ENCODE measurements at regions not wholly inside any gene's neighbourhood (a gene's known extent, or its start where the extent isn't known, plus 50 kb on each side); places are given as distances from the start of the nearest gene placed in this dataset.

GRCh38 chr22:48952256-48953102 is 875.2 kb downstream of the BRD1 start:
- Mint-ChIP-seq H3K27me3 (ENCODE audit: low read depth) (no peaks in the 10 kb centered on the region), H3K27ac (ENCODE audit: unreplicated experiment) (peak overlapping the region; percentile 12), H3K9me3 (peaks cover 3% of the 10 kb centered on the region), H3K36me3 (ENCODE audit: low read depth) (no peaks in the 10 kb centered on the region), H3K4me3 (no peak overlapping the region), H3K4me1 (no peaks in the 10 kb centered on the region)
- no peak for DNase-seq (ENCODE audit: low read depth, low spot score)
- TF ChIP-seq, protein P1, sequence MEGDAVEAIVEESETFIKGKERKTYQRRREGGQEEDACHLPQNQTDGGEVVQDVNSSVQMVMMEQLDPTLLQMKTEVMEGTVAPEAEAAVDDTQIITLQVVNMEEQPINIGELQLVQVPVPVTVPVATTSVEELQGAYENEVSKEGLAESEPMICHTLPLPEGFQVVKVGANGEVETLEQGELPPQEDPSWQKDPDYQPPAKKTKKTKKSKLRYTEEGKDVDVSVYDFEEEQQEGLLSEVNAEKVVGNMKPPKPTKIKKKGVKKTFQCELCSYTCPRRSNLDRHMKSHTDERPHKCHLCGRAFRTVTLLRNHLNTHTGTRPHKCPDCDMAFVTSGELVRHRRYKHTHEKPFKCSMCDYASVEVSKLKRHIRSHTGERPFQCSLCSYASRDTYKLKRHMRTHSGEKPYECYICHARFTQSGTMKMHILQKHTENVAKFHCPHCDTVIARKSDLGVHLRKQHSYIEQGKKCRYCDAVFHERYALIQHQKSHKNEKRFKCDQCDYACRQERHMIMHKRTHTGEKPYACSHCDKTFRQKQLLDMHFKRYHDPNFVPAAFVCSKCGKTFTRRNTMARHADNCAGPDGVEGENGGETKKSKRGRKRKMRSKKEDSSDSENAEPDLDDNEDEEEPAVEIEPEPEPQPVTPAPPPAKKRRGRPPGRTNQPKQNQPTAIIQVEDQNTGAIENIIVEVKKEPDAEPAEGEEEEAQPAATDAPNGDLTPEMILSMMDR (conservative IDR thresholded peaks at IDR 0.05) = no peak

DNA sequence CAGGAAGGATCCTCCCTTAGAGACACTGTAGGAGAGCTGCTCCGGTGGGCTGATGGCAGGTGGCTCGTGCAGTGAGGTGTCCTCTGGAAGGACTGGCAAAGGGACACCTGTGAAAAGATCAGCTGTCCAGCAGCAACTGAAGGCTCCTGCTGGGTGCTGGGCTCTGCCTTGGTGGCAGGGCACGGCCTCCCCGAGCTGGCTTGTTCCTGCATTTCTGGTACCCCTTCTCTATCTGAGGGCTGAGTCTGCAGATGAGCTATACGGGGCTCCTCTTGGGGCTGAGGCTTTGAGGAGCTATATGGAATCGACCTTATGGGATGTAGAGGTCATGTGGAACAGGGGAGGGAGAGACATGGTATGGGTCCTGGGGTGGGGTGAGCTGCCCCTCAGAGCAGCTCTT is 875.8 kb downstream of the BRD1 start:
- no peaks in the 10 kb centered on the region for H3K36me3 Mint-ChIP-seq (ENCODE audit: low read depth)
- H3K4me1 Mint-ChIP-seq = no peaks in the 10 kb centered on the region
- DNase-seq (ENCODE audit: low read depth, low spot score) = no peak
- peaks cover 1% of the 10 kb centered on the region for H3K9me3 Mint-ChIP-seq
- peak overlapping the region; percentile 6 for H3K27ac Mint-ChIP-seq (ENCODE audit: unreplicated experiment)
- TF ChIP-seq, protein P1 (conservative IDR thresholded peaks at IDR 0.05) = no peak
- H3K27me3 Mint-ChIP-seq (ENCODE audit: low read depth) = no peaks in the 10 kb centered on the region
- H3K4me3 Mint-ChIP-seq = no peak overlapping the region

DNA sequence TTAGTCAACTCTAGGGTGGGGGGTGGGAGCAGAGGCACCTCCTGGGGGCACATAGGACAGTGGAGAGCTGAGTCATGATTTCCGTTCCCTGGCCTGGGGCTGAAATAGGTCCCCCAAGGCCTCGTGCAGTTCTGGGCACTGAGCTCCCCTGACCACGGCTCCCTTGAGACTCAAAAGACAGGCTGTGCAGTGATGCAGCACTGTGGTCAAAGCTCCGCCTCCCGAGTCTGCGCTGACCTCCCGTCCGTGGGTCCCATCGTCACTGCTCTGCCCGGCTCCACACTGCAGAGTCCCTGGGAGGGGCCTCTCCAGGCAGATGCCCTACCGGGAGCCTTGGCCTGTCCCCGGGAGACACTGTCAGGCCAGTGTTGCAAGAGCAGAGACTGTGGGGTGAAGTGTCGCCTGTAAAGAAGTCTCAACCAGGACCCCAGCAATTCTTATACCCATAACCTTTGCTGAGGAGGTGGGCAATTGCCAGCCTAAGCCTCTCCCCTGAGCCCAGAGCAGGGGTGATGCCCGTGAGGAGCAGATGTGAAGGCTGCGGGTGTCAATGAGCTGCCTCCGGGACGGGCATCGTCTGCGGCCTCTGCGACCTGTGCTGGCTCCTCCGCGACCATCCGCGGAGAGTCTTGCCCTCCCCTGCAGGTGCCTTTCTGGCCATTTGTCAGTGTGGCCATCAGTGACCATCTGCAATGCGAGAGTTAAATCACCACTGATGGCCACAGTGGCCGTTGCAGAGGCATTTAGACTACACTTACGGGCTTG is 877.3 kb downstream of the BRD1 start:
- H3K9me3 Mint-ChIP-seq = no peaks in the 10 kb centered on the region
- no peak overlapping the region for H3K27ac Mint-ChIP-seq (ENCODE audit: unreplicated experiment)
- H3K36me3 Mint-ChIP-seq (ENCODE audit: low read depth) = no peaks in the 10 kb centered on the region
- TF ChIP-seq, protein P1 (conservative IDR thresholded peaks at IDR 0.05) = no peak
- DNase-seq (ENCODE audit: low read depth, low spot score) = no peak
- H3K27me3 Mint-ChIP-seq (ENCODE audit: low read depth) = no peaks in the 10 kb centered on the region
- H3K4me3 Mint-ChIP-seq = no peak overlapping the region
- no peaks in the 10 kb centered on the region for H3K4me1 Mint-ChIP-seq

DNA sequence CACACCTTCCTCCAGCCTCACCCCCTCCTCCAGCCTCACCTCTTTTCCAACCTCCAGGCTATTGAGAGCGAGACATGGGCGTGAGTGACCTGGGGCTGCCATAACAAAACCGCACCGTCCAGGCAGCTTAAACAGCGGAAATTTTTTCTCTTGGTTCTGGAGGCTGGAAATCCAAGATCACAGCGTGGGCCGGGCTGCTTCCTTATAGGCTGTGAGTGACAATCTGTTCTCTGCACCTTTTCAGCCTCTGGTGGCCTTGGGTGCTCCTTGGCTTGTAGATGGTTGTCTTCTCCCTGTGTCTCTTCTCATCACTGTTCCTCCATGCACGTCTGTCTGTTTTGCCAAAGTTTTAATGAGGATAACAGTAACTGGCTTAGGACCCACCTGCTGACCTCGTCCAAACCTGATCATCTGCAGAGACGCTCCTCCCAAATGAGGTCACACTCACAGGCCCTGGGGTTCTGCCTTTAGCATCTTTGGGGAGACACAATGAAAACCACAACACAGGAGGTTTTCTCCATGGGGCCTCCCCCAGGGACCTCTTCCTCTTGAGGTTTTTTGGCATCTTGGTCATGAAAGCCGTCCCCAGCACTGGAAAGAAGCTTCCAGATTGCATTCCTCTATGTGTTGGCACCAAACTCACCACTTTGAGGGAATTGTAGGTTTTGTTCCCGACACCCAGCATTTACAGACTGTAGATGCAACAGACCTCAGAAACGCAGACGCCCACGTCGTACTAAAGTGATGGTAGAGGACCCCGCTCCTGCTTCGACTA is 878.1 kb downstream of the BRD1 start:
- no peaks in the 10 kb centered on the region for H3K36me3 Mint-ChIP-seq (ENCODE audit: low read depth)
- H3K4me3 Mint-ChIP-seq = no peak overlapping the region

More for the DNA sequence above, 878.1 kb downstream of the BRD1 start:
- Mint-ChIP-seq H3K9me3 (no peaks in the 10 kb centered on the region), H3K4me1 (no peaks in the 10 kb centered on the region), H3K27ac (ENCODE audit: unreplicated experiment) (no peak overlapping the region), H3K27me3 (ENCODE audit: low read depth) (no peaks in the 10 kb centered on the region)
- TF ChIP-seq, protein P1 (conservative IDR thresholded peaks at IDR 0.05) = no peak
- DNase-seq (ENCODE audit: low read depth, low spot score) = no peak

All from neural crest cell (in vitro differentiated cells).